Fibroblast of the aortic adventitia (primary cell): ENCODE measurements at regions not wholly inside any gene's neighbourhood (a gene's known extent, or its start where the extent isn't known, plus 50 kb on each side); places are given as distances from the start of the nearest gene placed in this dataset.
A peak's percentile ranks its signal among the peaks of the same experiment; 100 is the strongest.

Source experiments
- DNase-seq: peaks from one replicate; pipeline ENCODE4 v3.0.0-alpha.2; 2010; ENCODE audit warnings: low read depth
- H3K4me3 ChIP-seq: 2 replicates; pipeline ENCODE4 v1.5.1; 2011; ENCODE audit warnings: low read depth, mild to moderate bottlenecking, control low read depth, low read length, moderate library complexity
- CTCF ChIP-seq: IDR thresholded peaks from 2 replicates; pipeline ENCODE4 v1.5.1; 2011; ENCODE audit warnings: mild to moderate bottlenecking, low read length, control low read depth, inconsistent platforms; ENCODE audit not compliant: insufficient read depth

DNA sequence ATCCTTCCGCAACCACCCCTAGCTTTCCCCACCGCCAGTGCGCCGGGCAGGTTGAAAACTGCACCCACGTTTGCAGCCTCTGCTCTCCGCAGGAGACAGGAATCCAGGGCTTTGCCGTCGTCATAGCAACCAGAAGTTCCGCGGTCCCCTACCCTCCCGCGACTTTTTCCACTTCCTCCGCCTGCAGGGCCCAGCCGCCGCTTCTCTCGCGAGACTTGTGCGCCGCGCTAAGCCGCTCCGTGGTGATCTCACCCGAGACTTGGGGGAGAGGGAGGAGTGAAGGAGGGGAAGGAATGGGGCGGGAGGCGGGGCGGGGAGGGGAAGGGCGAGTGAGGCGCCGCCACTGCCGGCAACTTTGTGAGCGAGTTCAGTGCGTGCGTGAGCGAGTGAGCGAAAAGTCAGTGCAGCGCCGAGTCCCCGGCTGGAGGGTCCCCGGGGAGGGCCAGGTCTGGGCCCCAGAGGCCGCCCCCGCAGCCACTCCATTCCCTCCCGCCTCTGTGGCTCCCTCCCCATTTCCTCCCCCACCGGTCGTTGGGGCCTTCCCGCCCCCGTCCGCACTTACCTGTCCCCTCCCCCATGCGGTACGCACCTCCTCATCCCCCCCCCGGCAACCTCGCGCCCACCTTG lies 413.0 kb downstream of the PCNX1 start, which contains the start of gene SIPA1L1:
SIPA1L1 (plus strand) TSS at position 370 of the 627 bp plus-strand sequence.
- H3K4me3 ChIP-seq: peak within 1 kb of the TSS; percentile 83
- peak; percentile 99 for DNase-seq
- peak; percentile 9 for TF ChIP-seq CTCF

DNA sequence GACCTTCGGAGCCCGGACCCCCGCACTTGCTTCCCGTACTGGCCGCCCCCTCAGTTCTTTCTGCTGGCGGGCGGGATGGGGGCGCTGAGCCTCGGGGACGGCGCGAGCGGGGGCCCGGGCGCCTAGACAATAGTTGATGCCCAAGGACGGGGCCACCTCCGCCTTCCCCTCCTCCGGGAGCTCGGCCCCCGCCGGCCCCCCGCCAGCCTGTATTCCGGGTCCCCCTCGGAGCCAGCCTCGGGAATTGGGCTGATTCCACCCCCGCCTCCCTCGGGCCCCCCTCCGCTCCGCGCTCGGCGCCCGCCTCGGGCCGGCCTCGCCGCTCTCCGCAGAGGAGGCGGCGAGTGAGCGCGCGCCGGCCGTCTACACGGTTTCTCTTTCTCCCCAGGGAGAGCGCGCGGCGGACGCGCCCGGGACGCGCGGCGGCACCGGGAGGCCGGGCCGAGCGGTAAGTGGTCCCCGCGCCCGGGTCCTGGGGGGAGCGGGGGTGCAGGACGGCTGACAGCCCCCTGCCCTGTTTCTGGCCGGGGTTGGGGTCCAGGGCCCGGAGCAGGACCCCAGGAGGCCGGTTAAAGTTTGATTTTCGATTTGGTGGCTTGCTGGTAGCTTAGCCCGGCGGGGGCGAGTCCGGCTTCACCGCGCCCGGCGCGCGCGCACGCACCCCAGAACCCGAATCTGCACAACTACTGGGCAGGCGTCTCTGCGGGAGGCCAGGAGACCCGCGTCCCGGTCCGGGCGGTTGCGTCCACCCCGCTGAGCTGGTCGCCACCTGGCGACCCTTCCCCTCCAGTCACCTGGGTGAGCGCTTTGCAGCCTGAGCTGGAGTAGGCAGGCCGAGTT lies 413.7 kb downstream of the PCNX1 start:
- peak overlapping the region; percentile 83 for H3K4me3 ChIP-seq
- DNase-seq: peak; percentile 51
- no peak for TF ChIP-seq CTCF

- TF ChIP-seq CTCF: no peak
- peak; percentile 73 for DNase-seq
- peak overlapping the region; percentile 83 for H3K4me3 ChIP-seq
These were observed 414.5 kb downstream of the PCNX1 start for GRCh38 chr14:71321574-71322315.

- peak; percentile 78 for DNase-seq
- H3K4me3 ChIP-seq: peak overlapping the region; percentile 83
- TF ChIP-seq CTCF: peak; percentile 72
These were observed 415.5 kb downstream of the PCNX1 start for GRCh38 chr14:71322655-71323250.

- no peak for DNase-seq
- no peak overlapping the region for H3K4me3 ChIP-seq
- TF ChIP-seq CTCF: no peak
These were observed 417.6 kb downstream of the PCNX1 start for GRCh38 chr14:71324767-71325272.

DNA sequence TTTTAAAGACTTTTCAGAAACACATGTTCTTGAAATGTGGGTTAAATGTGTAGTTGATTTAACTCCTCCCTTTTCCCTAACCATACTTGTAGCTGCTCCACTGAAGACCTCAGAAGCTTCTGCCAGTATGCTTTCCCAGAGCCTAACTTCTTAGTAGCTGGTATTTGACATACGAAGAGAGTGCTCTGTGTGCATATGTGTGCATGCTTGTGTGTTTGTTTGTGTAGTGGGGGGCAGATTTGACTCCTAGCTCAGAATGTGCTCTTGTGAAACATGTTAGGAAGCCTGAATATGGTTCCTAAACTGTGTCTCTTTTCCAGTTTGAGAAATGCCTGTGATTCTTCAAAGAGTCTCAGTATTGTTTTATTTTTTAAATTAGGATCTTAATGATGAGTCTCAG lies 420.4 kb downstream of the PCNX1 start:
- peak; percentile 16 for DNase-seq
- H3K4me3 ChIP-seq: no peak overlapping the region
- TF ChIP-seq CTCF: no peak
